ENCODE measurements at regions not wholly inside any gene's neighbourhood (a gene's known extent, or its start where the extent isn't known, plus 50 kb on each side); places are given as distances from the start of the nearest gene placed in this dataset.

GRCh38 chr21:38885909-38886308 is 80.2 kb downstream of the ETS2 start:
- Histone ChIP-seq H3K4me1 (ENCODE audit: insufficient read depth, low read length) (no peaks in the 10 kb centered on the region), H3K27ac (ENCODE audit: low read depth, low read length) (no peak overlapping the region), H3K4me3 (ENCODE audit: low read length) (no peak overlapping the region), H3K9ac (ENCODE audit: low read depth, low read length) (no peak overlapping the region), H3K36me3 (ENCODE audit: insufficient read depth, low read length) (no peaks in the 10 kb centered on the region), H3K27me3 (ENCODE audit: insufficient read depth, low read length) (no peaks in the 10 kb centered on the region), H3K9me3 (ENCODE audit: insufficient read depth, low read depth, low read length) (peaks cover 32% of the 10 kb centered on the region; the same call in 1 of the 2 replicates)
- WGBS = 100% methylated on average over 1 of the region's 1 CpG

DNA sequence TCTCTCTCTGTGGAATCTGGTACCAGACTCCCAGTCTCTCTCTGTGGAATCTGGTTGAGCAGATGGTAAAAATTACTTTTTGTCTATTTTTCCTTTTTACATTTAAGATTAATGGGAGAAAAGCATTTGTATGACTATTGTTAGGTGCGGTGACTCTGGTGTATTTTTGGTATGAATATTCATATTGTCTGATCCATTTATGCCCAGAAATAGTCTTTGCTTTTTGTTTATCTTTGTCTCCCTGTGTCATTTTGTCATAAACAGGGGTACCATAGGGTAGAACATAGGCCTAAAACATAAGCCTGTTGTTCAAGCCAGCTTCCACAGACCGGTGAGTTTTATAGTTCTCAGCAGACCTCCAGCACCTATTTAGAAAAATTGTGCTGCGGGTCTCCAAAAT is 78.7 kb downstream of the ETS2 start:
- Histone ChIP-seq H3K9me3 (ENCODE audit: insufficient read depth, low read depth, low read length) (peaks cover 34% of the 10 kb centered on the region; the same call in 1 of the 2 replicates), H3K4me1 (ENCODE audit: insufficient read depth, low read length) (no peaks in the 10 kb centered on the region), H3K27me3 (ENCODE audit: insufficient read depth, low read length) (no peaks in the 10 kb centered on the region), H3K36me3 (ENCODE audit: insufficient read depth, low read length) (no peaks in the 10 kb centered on the region), H3K27ac (ENCODE audit: low read depth, low read length) (no peak overlapping the region), H3K4me3 (ENCODE audit: low read length) (no peak overlapping the region), H3K9ac (ENCODE audit: low read depth, low read length) (no peak overlapping the region)
- WGBS = 80% methylated on average over 3 of the region's 3 CpGs

GRCh38 chr21:38883142-38883541 is 77.4 kb downstream of the ETS2 start:
- H3K27me3 ChIP-seq (ENCODE audit: insufficient read depth, low read length) = no peaks in the 10 kb centered on the region
- H3K4me1 ChIP-seq (ENCODE audit: insufficient read depth, low read length) = no peaks in the 10 kb centered on the region
- no peak overlapping the region for H3K27ac ChIP-seq (ENCODE audit: low read depth, low read length)
- H3K36me3 ChIP-seq (ENCODE audit: insufficient read depth, low read length) = no peaks in the 10 kb centered on the region
- H3K4me3 ChIP-seq (ENCODE audit: low read length) = no peak overlapping the region
- peaks cover 27% of the 10 kb centered on the region; the same call in 1 of the 2 replicates for H3K9me3 ChIP-seq (ENCODE audit: insufficient read depth, low read depth, low read length)
- H3K9ac ChIP-seq (ENCODE audit: low read depth, low read length) = no peak overlapping the region

- no peak overlapping the region for H3K4me3 ChIP-seq (ENCODE audit: low read length)
- no peaks in the 10 kb centered on the region for H3K27me3 ChIP-seq (ENCODE audit: insufficient read depth, low read length)
- no peaks in the 10 kb centered on the region for H3K36me3 ChIP-seq (ENCODE audit: insufficient read depth, low read length)
- peaks cover 11% of the 10 kb centered on the region; the same call in 1 of the 2 replicates for H3K9me3 ChIP-seq (ENCODE audit: insufficient read depth, low read depth, low read length)
- no peak overlapping the region for H3K9ac ChIP-seq (ENCODE audit: low read depth, low read length)
- H3K4me1 ChIP-seq (ENCODE audit: insufficient read depth, low read length) = no peaks in the 10 kb centered on the region
- H3K27ac ChIP-seq (ENCODE audit: low read depth, low read length) = no peak overlapping the region
Measured at GRCh38 chr21:38881131-38881530, 75.4 kb downstream of the ETS2 start.

DNA sequence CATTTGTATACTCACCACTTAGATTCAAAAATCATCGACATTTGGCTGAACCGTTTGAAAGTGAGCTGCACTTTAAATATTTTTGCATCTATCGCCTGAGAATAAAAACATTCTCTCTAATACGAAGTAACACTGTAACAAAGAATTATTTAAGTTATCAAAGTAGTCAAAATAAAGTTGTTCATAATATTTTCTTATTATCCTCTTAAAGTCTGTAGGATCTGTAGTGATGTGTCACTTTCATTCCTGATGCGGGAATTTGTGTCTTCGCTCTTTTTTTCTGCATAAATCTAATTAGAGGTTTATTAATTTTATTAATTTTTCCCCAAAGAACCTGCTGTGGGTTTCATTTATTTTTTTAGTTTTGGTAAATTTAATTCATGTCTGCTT is 74.8 kb downstream of the ETS2 start:
- WGBS = 96% methylated on average over 3 of the region's 6 CpGs
- Histone ChIP-seq H3K9me3 (ENCODE audit: insufficient read depth, low read depth, low read length) (peaks cover 11% of the 10 kb centered on the region; the same call in 1 of the 2 replicates), H3K4me1 (ENCODE audit: insufficient read depth, low read length) (no peaks in the 10 kb centered on the region)

GRCh38 chr21:38879912-38880576 is 74.3 kb downstream of the ETS2 start:
- no peaks in the 10 kb centered on the region for H3K27me3 ChIP-seq (ENCODE audit: insufficient read depth, low read length)
- H3K4me1 ChIP-seq (ENCODE audit: insufficient read depth, low read length) = no peaks in the 10 kb centered on the region
- peaks cover 11% of the 10 kb centered on the region; the same call in 1 of the 2 replicates for H3K9me3 ChIP-seq (ENCODE audit: insufficient read depth, low read depth, low read length)
- no peak overlapping the region for H3K4me3 ChIP-seq (ENCODE audit: low read length)
- no peaks in the 10 kb centered on the region for H3K36me3 ChIP-seq (ENCODE audit: insufficient read depth, low read length)
- WGBS = 87% methylated on average over 4 of the region's 4 CpGs
- no peak overlapping the region for H3K27ac ChIP-seq (ENCODE audit: low read depth, low read length)
- no peak overlapping the region for H3K9ac ChIP-seq (ENCODE audit: low read depth, low read length)

More for the DNA sequence above, 74.8 kb downstream of the ETS2 start:
- no peak overlapping the region for H3K27ac ChIP-seq (ENCODE audit: low read depth, low read length)
- no peak overlapping the region for H3K4me3 ChIP-seq (ENCODE audit: low read length)
- no peaks in the 10 kb centered on the region for H3K27me3 ChIP-seq (ENCODE audit: insufficient read depth, low read length)
- H3K36me3 ChIP-seq (ENCODE audit: insufficient read depth, low read length) = no peaks in the 10 kb centered on the region
- no peak overlapping the region for H3K9ac ChIP-seq (ENCODE audit: low read depth, low read length)

- H3K36me3 ChIP-seq (ENCODE audit: insufficient read depth, low read length) = no peaks in the 10 kb centered on the region
- H3K27me3 ChIP-seq (ENCODE audit: insufficient read depth, low read length) = no peaks in the 10 kb centered on the region
- no peak overlapping the region for H3K27ac ChIP-seq (ENCODE audit: low read depth, low read length)
- no peak overlapping the region for H3K4me3 ChIP-seq (ENCODE audit: low read length)
- no peaks in the 10 kb centered on the region for H3K4me1 ChIP-seq (ENCODE audit: insufficient read depth, low read length)
- H3K9ac ChIP-seq (ENCODE audit: low read depth, low read length) = no peak overlapping the region
- H3K9me3 ChIP-seq (ENCODE audit: insufficient read depth, low read depth, low read length) = peaks cover 11% of the 10 kb centered on the region; the same call in 1 of the 2 replicates
- WGBS = 91% methylated on average over 1 of the region's 1 CpG
Measured at GRCh38 chr21:38878379-38879179, 72.8 kb downstream of the ETS2 start.

DNA sequence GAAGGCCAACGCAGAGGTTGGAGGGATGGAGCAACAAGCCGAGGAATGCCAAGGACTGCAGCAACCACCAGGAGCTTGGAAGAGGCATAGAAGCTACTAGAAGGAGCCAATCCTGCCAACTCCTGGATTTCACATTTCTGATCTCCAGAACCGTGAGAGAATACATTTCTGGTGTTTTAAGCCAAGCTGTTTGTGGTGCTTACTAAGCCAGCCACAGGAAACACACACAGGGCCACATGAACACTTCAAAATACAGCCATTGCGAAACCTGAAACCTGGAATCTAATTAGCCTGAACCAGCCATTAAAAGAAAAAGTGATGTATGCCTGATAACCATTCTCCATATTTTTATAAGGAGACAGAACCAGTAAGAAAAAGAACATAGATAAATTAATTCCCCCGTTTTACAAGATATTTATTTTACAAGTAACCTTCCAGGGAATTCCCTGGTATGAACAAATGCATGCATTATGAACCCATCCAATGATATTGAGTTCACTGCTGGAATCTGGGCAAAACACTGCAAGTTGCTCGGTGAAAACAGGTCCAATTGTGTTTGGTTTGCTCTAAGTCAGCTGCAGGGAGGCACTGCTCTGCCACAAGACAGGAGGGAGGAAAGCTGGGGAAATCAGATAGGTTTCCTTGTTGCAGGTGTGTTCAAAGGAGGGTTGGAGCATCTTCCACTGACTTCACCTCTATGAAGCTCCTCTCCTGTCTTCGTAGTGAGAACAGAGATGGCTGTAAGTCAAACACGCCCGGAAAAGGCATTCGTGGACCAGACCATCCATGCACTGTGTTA is 70.2 kb downstream of the ETS2 start:
- no peaks in the 10 kb centered on the region for H3K4me1 ChIP-seq (ENCODE audit: insufficient read depth, low read length)
- 91% methylated on average over 10 of the region's 10 CpGs for WGBS
- H3K9ac ChIP-seq (ENCODE audit: low read depth, low read length) = no peak overlapping the region

More for the DNA sequence above, 70.2 kb downstream of the ETS2 start:
- Histone ChIP-seq H3K27me3 (ENCODE audit: insufficient read depth, low read length) (no peaks in the 10 kb centered on the region), H3K27ac (ENCODE audit: low read depth, low read length) (no peak overlapping the region), H3K4me3 (ENCODE audit: low read length) (no peak overlapping the region), H3K36me3 (ENCODE audit: insufficient read depth, low read length) (no peaks in the 10 kb centered on the region), H3K9me3 (ENCODE audit: insufficient read depth, low read depth, low read length) (peaks cover 2% of the 10 kb centered on the region; the same call in 1 of the 2 replicates)
